ENCODE measurements at regions not wholly inside any gene's neighbourhood (a gene's known extent, or its start where the extent isn't known, plus 50 kb on each side); places are given as distances from the start of the nearest gene placed in this dataset.

- ATAC-seq (ENCODE audit: low read depth) (no peak), DNase-seq (no peak)
- intact Hi-C loops (cut with micrococcal nuclease): no loop called here
- H3K4me1 Mint-ChIP-seq: no peaks in the 10 kb centered on the region
- no peak overlapping the region for H3K27ac Mint-ChIP-seq
- no peaks in the 10 kb centered on the region for H3K27me3 Mint-ChIP-seq
- no peaks in the 10 kb centered on the region for H3K36me3 Mint-ChIP-seq (ENCODE audit: low read depth)
- ChIA-PET CTCF (no interaction called here), POLR2A (no interaction called here)
- no peak overlapping the region for H3K4me3 Mint-ChIP-seq
- TF ChIP-seq CTCF (IDR thresholded peaks at IDR 0.05): no peak
- peaks cover 9% of the 10 kb centered on the region for H3K9me3 Mint-ChIP-seq
Observed at GRCh38 chr2:147348931-147349555, 495.8 kb upstream of the ACVR2A start.

GRCh38 chr2:147346142-147346541, 498.7 kb upstream of the ACVR2A start:
- Mint-ChIP-seq H3K27ac (no peak overlapping the region), H3K9me3 (peaks cover 9% of the 10 kb centered on the region), H3K27me3 (no peaks in the 10 kb centered on the region), H3K4me1 (no peaks in the 10 kb centered on the region), H3K36me3 (ENCODE audit: low read depth) (no peaks in the 10 kb centered on the region), H3K4me3 (no peak overlapping the region)
- no peak for DNase-seq
- ChIA-PET CTCF (no interaction called here), POLR2A (no interaction called here)
- ATAC-seq (ENCODE audit: low read depth): no peak
- intact Hi-C loops (cut with micrococcal nuclease): no loop called here
- no peak for TF ChIP-seq CTCF (IDR thresholded peaks at IDR 0.05)

DNA sequence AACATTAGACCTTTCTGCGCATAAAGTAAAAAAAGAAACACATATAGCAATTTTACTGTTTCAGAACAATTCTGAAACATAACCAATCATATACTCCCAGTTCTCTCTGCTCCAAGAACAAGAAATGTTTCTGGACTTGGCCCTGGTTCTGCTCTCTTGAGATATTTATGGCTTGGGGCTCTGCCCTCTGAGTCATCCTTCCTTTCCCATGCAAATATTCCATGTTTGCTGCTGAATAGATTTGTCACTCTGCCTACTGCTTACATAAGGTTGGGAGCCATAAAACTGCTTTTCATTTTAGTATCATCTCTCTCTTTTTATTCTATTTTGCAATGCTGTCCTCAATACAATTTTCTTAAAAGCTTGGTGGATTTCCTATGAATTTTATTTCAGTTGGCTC, 499.6 kb upstream of the ACVR2A start:
- H3K9me3 Mint-ChIP-seq: peaks cover 9% of the 10 kb centered on the region
- ChIA-PET POLR2A (no interaction called here), CTCF (no interaction called here)
- intact Hi-C loops (cut with micrococcal nuclease): no loop called here
- DNase-seq: no peak
- no peak overlapping the region for H3K4me3 Mint-ChIP-seq
- no peak for ATAC-seq (ENCODE audit: low read depth)
- H3K4me1 Mint-ChIP-seq: no peaks in the 10 kb centered on the region
- TF ChIP-seq CTCF (IDR thresholded peaks at IDR 0.05): no peak
- no peak overlapping the region for H3K27ac Mint-ChIP-seq
- no peaks in the 10 kb centered on the region for H3K36me3 Mint-ChIP-seq (ENCODE audit: low read depth)
- no peaks in the 10 kb centered on the region for H3K27me3 Mint-ChIP-seq

DNA sequence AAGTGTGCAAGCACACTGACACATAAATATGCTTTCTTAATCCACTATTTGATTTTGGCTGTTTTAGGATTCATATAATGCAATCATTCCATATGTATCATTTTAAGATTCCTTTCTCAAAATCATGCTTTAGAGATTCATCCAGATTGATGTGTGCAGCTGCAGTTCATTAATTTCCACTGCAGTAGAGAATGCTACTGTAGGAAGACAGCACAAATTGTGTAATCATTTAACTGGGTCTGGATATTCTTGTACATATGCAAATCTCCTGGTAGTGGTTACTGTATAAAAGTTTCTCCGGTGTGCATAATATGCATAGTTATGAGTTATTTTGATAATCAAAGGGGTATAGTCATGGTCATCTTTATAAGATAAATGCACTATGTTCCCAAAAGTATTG, 502.5 kb upstream of the ACVR2A start:
- H3K9me3 Mint-ChIP-seq: peaks cover 9% of the 10 kb centered on the region
- no peaks in the 10 kb centered on the region for H3K4me1 Mint-ChIP-seq
- ATAC-seq (ENCODE audit: low read depth) (no peak), DNase-seq (no peak)
- no peak for TF ChIP-seq CTCF (IDR thresholded peaks at IDR 0.05)
- H3K27me3 Mint-ChIP-seq: no peaks in the 10 kb centered on the region
- intact Hi-C loops (cut with micrococcal nuclease): no loop called here
- CTCF ChIA-PET: no interaction called here
- no peaks in the 10 kb centered on the region for H3K36me3 Mint-ChIP-seq (ENCODE audit: low read depth)
- POLR2A ChIA-PET: no interaction called here
- H3K27ac Mint-ChIP-seq: no peak overlapping the region
- no peak overlapping the region for H3K4me3 Mint-ChIP-seq

DNA sequence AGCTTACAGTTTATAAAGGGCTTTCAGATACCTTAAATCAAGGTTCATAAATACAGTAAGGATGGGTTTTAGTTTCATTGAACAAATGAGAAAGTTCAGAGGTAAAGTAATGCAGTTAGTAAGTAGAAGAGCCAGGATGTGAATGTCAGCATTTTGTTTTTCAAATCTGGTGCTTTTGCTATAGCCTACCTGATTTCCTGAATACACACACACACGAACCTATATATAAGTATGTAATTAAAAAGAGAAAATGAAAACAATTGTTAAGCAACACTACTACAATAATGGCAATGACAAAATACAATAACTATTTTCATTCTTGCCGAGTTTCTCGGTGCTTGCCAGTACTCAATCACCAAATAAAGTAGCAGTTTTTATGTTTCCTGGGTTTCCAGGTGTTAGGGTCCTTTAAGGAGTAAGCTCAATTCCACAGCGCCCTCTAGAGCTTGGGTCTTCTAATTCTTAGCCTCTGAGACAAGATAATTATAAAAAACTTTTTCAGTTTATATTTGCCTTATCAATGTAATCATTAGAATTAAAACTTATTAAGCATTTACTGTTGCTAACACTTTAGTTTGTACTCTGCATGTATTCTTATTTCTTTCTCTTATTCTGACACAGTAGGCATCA, 512.9 kb upstream of the ACVR2A start:
- no peaks in the 10 kb centered on the region for H3K9me3 Mint-ChIP-seq
- no peak overlapping the region for H3K4me3 Mint-ChIP-seq
- DNase-seq (no peak), ATAC-seq (ENCODE audit: low read depth) (no peak)
- CTCF ChIA-PET: interaction anchor here (0.6 kb wide), 1 partner anchor 11 kb away, joined by 3 read pairs; no protein-coding TSS in a partner anchor
- intact Hi-C loops (cut with micrococcal nuclease): loop anchor here (2.0 kb wide), 1 partner anchor 249 kb away; no protein-coding TSS in a partner anchor
- peaks cover 4% of the 10 kb centered on the region for H3K4me1 Mint-ChIP-seq
- POLR2A ChIA-PET: no interaction called here
- no peaks in the 10 kb centered on the region for H3K36me3 Mint-ChIP-seq (ENCODE audit: low read depth)
- H3K27ac Mint-ChIP-seq: no peak overlapping the region
- no peak for TF ChIP-seq CTCF (IDR thresholded peaks at IDR 0.05)
- H3K27me3 Mint-ChIP-seq: no peaks in the 10 kb centered on the region
